Suprapubic skin (tissue), 4 donors: ENCODE measurements at regions not wholly inside any gene's neighbourhood (a gene's known extent, or its start where the extent isn't known, plus 50 kb on each side); places are given as distances from the start of the nearest gene placed in this dataset.

ENCODE experiments used
- EP300 ChIP-seq: sonication (generic); formaldehyde crosslinking; IDR thresholded peaks from one replicate; pipeline ENCODE4 v1.6.1; 2017; ENCODE audit warnings: antibody characterized with exemption
- POLR2A ChIP-seq, 2 donors: fragments of 450-650 bp; IDR thresholded peaks; one replicate each; pipeline ENCODE4 v1.6.1; 2017; ENCODE audit warnings: antibody characterized with exemption in 2 of 2, mild to moderate bottlenecking in 2 of 2, moderate library complexity in 2 of 2
- POLR2AphosphoS5 ChIP-seq, 3 donors: sonication (generic); formaldehyde crosslinking; IDR thresholded peaks; one replicate each; pipeline ENCODE4 v1.6.1; 2017; ENCODE audit warnings: antibody characterized with exemption in 3 of 3
- TF ChIP-seq, protein P1 (sequence below), 2 donors: fragments of 200-600 bp in 1 of 2; fragments of 450-650 bp in 1 of 2; sonication (generic) in 1 of 2; IDR thresholded peaks; one replicate each; pipeline ENCODE4 v1.5.1; 2016 to 2019; ENCODE audit warnings: antibody characterized with exemption in 2 of 2, mild to moderate bottlenecking in 1 of 2, moderate library complexity in 1 of 2

DNA sequence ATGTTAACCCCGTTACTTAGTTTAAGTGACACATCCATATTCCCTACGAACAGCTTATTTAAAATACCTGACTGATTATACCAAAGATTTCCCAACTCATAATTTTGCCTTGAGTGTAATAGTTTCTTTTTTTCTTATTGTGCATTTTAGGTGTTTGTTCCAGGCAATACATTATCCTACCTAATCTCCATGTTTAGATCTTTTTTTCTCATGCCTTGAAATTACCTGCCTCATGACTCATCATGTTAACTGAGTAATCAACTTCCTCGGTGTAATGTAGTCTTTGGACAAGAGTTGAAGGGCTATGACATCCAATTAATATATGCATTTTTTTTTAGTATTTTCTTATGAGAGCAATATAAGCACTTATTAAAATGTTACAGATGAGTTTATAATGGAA lies 228.7 kb upstream of the ANKRD50 start:
- no peak for TF ChIP-seq EP300
- no peak for TF ChIP-seq POLR2A (IDR thresholded peaks at IDR 0.05)
- no peak for TF ChIP-seq POLR2AphosphoS5 (IDR thresholded peaks at IDR 0.05)
- TF ChIP-seq, protein P1, sequence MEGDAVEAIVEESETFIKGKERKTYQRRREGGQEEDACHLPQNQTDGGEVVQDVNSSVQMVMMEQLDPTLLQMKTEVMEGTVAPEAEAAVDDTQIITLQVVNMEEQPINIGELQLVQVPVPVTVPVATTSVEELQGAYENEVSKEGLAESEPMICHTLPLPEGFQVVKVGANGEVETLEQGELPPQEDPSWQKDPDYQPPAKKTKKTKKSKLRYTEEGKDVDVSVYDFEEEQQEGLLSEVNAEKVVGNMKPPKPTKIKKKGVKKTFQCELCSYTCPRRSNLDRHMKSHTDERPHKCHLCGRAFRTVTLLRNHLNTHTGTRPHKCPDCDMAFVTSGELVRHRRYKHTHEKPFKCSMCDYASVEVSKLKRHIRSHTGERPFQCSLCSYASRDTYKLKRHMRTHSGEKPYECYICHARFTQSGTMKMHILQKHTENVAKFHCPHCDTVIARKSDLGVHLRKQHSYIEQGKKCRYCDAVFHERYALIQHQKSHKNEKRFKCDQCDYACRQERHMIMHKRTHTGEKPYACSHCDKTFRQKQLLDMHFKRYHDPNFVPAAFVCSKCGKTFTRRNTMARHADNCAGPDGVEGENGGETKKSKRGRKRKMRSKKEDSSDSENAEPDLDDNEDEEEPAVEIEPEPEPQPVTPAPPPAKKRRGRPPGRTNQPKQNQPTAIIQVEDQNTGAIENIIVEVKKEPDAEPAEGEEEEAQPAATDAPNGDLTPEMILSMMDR (IDR thresholded peaks at IDR 0.05) = no peak
